ENCODE measurements at regions not wholly inside any gene's neighbourhood (a gene's known extent, or its start where the extent isn't known, plus 50 kb on each side); places are given as distances from the start of the nearest gene placed in this dataset.
A peak's percentile ranks its signal among the peaks of the same experiment; 100 is the strongest.

DNA sequence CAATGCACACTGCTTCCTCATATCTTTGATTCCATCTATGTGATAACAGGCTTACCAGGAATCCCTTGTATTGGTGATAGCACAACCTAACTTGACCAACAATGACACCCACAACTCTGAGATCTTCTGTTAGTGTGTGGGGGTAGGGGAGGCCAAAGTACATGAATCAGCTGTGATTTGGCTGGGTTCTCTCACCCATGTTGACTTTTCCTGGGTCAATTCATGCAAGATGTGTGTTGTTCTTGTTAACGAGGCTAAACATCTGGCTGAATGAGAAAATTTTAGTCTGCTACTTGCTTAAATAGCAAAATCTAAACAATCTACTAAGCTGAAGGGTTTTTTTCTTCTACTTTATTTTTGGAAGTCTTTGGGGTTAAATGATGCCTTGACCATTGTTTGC is 341.2 kb upstream of the SLC14A2 start:
- DNase-seq, result no peak

GRCh38 chr18:45275367-45276113 is 339.7 kb upstream of the SLC14A2 start:
- no peak for DNase-seq

GRCh38 chr18:45276878-45277277 is 338.4 kb upstream of the SLC14A2 start:
- DNase-seq, result no peak

- DNase-seq, result no peak
Measured at GRCh38 chr18:45277908-45278307, 337.4 kb upstream of the SLC14A2 start.

DNA sequence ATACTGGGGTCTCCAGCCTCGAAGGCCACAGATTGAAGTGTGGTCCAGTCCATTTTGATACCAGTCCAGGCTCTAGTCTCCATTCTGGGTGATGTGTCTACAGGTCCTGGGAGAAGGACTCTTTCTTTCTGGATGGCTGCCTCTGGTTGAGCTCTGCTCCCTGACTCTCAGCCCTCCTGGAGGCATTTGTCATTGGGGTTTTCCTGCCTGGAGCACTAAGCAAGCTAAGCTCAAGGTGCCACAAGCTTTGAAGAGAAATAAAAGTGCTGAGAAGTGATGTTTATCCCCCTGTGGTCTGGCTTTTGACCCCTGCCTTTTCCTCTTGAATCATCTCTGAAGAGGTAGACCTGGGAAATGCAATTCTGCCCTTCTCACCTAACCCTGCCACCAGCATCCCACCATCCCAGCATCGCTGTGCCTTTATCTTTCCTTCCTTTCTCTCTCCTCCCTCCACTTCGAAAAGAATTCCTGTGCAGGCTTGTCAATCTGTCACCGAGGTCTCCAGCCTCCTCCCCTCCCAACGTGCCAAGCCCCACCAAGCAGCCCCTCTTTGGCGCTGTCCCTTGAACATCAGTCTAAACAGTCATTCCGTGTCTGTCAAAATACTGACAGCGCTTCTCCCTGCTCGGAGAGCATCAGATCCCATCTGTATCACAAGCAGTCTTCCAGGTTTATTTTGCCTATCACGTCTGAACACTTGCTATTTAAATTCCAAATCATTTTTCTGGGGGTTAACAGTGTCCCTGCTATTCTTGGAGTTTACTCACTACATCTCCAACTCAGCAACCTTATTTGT is 334.6 kb upstream of the SLC14A2 start:
- DNase-seq, result no peak

- no peak for DNase-seq
Measured at GRCh38 chr18:45282101-45282812, 333.0 kb upstream of the SLC14A2 start.

- DNase-seq, result no peak
Measured at GRCh38 chr18:45284174-45284573, 331.1 kb upstream of the SLC14A2 start.

GRCh38 chr18:45284851-45285250 is 330.4 kb upstream of the SLC14A2 start:
- DNase-seq, result no peak

- DNase-seq, result no peak
Measured at GRCh38 chr18:45285251-45285650, 330.0 kb upstream of the SLC14A2 start.

GRCh38 chr18:45286431-45286830 is 328.8 kb upstream of the SLC14A2 start:
- no peak for DNase-seq

GRCh38 chr18:45287531-45287930 is 327.7 kb upstream of the SLC14A2 start:
- DNase-seq, result no peak

DNA sequence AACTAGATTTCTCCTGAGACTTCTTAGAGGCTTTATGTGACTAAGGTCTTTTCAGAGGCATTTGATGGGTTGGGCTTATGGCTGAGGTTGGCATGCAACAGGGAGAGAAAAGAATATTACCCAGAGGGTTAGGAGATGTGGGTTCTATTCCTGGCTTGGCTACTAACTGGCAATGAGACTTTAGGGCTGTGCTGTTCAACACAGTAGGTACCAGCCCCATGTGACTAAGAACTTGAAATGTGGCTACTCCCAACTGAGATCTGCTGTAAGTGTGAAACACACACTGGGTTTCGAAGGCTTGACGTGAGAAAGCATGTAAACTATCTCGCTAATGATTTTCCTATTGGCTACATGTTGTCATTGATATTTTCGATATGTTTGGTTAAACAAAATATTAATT is 324.9 kb upstream of the SLC14A2 start:
- DNase-seq, result no peak

DNA sequence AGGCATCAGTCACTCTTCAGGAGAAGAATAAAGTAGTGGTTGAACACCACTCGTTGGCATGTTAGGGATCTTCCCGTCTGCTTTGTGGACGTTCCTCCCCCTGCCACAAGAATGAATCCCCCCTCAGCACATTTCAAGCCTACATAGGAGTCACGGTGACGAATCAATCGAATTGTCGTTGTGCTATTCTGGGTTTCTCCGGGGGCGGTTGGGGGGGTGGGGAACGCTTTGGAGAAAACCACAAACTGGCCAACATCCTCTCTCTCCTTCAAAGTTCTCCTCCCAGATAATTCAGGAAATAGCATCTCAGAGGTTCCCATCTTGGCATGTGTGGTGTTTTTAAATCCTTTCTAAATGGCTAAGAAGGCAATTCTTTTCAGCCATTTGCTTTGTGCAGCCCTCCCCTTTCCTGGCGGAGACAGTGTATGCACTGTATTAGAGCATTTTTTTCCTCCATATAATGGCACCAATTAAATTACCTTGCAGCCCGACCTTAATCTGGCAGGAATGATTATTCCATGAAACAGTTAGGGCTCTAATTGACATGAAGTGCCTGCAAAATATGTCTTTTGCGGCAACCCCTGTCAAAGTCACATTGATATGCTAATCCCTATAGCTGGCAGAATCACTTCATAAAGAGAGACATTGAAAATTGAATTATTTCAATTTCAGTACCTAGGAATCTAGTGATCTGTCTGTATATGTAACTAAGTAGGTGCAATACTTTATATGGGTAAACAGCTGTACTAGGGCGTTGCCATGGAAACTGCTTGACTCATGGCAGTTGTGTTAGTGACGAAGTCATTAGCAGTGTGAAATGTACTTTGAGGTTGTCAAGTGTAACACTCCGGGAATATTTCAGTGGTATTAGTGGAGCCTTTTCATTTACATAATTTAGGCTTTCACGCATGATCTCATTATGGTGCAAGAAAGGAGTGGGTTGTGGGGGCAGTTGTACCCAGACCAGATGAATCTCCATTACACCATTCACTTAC is 323.4 kb upstream of the SLC14A2 start:
- no peak for DNase-seq

DNA sequence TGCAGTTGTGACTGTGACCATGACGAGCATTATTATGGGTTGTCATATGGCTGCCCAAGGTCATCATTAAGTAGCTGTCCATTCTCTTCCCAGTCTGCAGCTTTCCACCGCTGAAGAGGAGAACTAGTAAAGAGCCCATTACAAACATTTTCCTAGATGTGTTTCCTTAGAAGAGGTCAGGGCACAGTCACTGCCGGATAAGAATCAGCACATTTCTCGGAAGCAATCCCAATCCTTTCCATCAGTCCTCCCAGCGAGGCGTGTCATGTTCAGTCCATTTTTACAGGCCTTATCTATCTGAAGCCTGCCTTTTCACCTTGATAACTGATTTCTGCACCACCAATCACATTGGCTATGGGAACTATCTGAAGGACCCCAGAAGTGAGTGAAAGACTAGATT is 319.9 kb upstream of the SLC14A2 start:
- no peak for DNase-seq

DNA sequence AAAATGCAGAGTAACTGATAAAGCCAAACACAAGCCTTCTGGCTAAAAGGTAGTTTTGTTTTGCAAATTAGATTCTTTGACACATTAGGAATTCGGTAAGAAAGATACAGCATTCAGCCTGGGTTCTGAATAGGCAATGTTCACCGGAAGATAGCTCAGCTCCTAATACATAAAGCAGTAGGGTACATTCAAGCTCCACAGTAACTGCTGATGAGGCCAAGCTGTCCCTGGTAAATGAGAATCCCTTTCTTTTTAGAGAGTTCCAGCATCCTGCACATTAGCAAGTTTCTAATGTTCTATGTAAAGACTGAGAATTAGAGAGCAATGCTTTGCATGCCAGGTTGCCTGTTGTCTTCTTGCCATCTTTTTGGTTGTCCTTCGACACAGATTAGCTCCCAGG is 316.3 kb upstream of the SLC14A2 start:
- DNase-seq, result no peak

- no peak for DNase-seq
Measured at GRCh38 chr18:45303026-45303425, 312.2 kb upstream of the SLC14A2 start.

GRCh38 chr18:45304558-45304957 is 310.7 kb upstream of the SLC14A2 start:
- DNase-seq, result no peak

GRCh38 chr18:45312555-45313126 is 302.6 kb upstream of the SLC14A2 start:
- DNase-seq, result no peak

- no peak for DNase-seq
Measured at GRCh38 chr18:45316127-45316526, 299.1 kb upstream of the SLC14A2 start.

- DNase-seq, result peak; percentile 10
Measured at GRCh38 chr18:45317948-45318640, 297.2 kb upstream of the SLC14A2 start.

DNA sequence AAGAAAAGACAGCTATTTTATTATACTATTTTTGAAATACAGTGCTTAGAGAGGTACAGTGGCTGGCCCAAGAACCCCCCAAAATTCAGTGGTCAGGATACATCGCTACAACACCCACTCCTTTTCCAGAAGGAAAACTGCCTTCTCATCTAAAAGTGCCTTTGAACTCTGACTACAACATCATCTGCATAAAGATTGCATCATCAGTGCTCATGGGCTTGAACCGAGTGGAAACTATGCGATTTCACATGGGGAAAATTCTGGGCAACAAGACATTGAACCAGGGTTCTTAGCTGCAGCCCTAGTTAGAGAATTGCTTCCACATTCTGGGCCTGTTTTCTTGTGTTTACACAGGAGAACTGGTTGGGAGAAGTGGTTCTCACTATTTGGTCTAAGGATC is 294.6 kb upstream of the SLC14A2 start:
- DNase-seq, result no peak

- DNase-seq, result peak; percentile 5
Measured at GRCh38 chr18:45321520-45321919, 293.8 kb upstream of the SLC14A2 start.

All from NCI-H510A (cell line).